ENCODE measurements at regions not wholly inside any gene's neighbourhood (a gene's known extent, or its start where the extent isn't known, plus 50 kb on each side); places are given as distances from the start of the nearest gene placed in this dataset.
"Not testable (repeated sequence)": the region's sequence is repeated elsewhere in the genome, so short reads cannot be mapped to it uniquely, and the experiment has no call there.

DNA sequence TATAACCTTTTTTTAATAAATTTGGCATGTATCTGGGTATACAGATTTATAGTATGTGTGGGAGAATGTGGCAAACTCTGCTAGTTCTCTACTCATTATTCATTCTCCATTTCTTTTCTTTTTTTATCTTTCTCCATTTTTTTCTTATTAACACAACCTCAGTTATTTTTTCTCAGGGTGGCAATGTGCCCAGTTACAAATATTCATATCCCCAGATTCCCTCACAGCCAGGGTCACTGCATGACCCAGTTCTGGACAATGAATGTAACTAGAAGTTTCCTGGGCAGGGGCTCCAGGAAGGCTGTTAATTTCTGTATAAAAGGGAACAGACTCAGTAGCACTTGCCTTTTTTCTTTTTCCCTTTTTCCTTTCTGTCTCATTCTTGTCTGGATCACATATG, 95.6 kb downstream of the VCPKMT start:
- no peak for DNase-seq

DNA sequence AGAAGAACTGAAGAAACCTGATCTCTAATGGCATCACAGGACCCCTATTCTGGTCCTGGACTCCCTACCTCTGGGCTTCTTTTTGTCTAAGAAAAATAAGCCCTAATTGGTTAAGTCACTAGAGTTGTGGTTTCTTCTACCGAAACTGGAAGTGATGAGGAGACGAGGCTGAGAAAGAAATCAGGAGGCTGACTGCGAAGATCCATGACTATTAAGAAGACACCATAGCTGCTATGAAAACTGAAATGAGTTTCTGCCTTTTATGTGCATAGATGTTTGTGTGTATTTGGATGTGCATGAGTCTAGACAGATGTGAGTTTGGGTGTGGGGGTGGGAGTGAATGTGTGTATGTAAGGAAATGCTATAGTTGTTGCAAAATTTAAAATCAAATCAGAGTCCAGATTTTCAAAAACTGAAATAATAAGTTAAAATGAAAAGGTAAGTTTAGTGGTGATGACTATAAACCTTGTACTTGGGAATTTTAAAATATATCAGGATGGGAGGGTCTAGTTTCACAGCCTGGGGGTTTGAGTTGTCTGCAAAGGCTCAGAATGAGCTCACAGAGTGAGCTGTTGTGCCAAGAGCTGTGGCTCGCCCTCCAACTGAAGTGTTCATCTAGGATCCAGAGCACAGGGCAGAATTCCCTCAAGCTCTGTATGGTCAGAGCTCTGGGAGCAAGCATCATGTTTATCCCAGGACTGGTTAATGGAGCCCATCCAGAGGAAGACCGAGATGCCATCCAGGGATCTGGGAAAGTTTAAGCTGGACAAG, 94.9 kb downstream of the VCPKMT start:
- no peak for DNase-seq

DNA sequence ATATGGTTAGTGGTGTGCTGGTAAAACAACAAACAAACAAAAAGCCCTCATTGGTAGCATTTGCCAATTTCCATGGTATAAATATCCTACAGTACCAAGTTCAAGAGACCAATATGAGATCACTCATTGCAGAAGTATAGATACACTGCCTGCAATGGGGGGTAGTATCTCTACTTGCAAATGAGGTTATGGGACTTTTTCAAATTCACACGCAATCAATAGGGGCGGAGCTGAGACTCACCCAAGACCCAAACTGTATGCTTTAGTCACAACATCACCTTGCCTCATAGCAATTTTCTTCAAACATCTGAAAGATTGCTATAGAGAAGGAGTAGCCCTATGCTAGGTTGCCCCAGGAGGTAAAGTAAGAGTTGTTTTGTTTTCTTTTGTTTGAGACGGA, 93.7 kb downstream of the VCPKMT start:
- no peak for DNase-seq

DNA sequence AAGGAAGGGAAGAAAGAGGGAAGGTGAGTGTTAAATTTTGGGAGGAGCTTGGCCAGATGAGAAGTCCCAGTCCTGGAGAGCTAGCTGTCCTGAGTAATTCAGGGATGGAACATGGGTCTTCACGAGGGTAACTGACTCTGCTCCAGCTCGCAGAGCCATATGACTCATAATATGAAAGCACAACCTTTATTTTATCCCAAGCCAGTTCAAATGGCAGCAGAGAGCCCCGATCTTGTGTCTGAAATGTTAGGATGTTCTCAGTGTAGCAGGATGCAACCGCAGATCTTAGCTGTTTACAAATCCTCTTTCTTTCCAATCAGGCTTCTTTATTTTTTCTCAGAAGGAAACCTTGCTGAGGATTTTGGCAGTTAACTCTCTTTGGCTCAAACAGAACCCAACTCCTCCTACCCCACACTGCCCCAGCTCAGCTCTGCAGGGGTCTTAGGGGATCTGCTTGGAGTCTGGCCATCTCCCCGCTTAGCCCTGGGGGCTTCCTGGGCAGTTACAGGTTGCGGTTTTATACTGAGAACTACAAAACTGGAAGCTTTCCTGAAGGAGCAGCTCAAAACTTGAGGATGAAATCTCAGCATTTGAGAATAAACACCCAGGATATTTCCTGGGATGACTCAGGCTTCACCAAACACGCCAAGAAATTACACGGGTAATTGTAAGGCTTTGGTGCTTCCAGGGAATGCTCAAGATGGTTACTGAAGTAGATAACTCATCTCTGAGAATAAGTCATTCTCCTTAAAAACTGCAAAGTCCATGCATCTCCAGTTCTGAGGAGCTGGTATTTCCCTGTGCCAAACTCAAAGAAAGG, 92.5 kb downstream of the VCPKMT start:
- DNase-seq, result no peak

DNA sequence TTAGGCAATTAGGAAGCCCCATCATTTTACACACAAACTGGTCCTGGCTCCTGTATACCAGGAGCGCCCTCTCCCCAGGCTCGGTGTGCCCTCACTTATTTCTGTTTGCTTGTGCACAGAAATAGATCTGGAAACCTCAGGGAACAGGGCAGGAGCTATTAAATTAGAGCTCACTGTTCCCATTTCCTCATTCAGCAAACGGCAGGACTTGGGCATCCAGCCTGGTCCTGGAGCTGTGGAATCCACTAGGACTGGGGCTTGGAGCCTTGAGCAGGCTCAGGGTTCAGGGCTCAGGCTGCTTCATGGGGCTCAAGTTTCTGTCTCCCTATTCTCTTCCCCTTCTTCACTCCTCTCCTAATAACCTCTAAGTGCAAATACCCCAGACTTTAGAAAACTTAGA, 91.3 kb downstream of the VCPKMT start:
- no peak for DNase-seq

DNA sequence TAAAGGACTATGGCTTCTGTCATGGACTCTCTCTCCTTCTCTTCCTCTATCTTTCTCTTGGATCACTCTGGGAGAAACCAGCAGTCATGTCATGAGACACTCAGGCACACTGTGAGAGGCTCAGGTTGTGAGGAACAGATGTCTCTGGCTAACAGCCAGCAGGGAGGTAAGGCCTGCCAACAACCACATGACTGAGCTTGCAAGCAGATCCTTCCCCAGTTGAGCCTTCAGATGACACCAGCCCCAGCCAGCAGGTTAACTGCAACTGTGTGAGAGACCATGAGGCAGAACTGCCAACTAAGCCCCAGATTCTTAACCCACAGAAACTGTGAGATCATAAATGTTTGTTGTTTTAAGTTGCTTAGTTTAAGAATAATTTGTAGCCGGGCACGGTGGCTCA, 90.6 kb downstream of the VCPKMT start:
- DNase-seq, result no peak

DNA sequence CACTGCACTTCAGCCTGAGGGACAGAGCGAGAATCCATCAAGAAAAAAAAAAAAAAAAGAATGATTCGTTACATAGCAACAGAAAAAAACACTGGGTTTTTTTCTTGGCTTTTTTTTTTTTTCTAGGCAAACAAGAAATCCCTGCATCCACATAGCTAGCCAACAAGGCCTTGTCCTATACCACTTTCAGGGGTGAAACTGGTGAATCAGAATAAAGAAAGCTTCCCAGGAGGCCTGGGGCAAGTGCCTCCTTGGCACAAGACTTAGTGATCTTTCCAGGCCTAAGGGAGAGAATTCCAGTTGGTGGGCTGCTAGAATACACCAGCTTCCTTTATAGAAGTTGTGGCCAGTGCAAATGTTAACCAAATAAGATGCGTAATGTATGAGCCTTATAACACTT, 90.0 kb downstream of the VCPKMT start:
- no peak for DNase-seq

DNA sequence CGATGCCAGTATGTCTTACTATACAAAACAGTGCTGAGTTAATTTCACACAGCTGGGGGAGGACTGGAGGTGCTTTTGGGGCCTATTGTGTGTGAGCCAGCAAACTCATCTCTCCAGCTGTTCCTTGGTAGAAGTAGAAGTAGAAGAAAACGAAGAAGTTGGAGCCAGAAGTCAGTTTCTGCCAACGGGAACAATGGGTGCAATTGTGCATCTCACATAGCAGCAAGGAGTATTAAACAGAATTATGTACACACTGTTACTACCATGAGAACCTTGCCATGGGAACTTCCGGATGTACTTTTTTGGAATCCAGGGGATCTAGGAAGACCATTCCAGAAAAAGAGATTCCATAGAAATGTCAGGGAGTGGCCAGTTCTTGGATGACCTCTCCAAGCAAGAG, 88.6 kb downstream of the VCPKMT start:
- DNase-seq, result no peak

DNA sequence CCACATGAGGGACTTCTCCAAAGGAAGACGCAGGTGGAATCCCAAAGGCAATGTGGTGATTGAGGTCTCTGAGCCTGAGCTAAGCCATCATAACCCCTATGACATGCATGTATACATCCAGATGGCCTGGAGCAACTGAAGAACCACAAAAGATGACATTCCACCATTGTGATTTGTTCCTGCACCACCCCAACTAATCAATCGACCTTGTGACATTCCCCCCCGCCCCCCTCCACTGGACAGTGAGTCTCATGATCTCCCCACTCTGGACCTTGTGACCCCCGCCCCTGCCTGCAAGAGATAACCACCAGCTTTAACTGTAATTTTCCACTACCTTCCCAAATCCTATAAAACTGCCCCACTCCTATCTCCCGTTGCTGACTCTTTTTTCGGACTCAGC, 87.9 kb downstream of the VCPKMT start:
- no peak for DNase-seq

DNA sequence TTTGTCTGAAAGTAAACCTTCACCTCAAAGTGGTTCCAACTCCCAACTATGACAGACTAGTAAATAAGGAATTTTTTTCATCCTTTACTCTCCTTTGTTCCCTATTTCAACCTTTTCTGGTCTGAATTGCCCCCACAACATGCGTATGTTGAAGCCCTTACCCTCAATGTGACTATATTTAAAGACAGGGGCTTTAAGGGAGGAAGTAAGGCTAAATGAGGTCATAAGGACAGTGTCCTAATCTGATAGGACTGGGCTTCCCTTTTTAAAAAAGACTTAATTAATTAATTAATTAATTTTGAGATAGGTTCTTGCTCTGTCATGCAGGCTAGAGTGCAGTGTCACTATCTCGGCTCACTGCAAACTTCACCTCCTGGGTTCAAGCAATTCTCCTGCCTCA, 86.3 kb downstream of the VCPKMT start:
- no peak for DNase-seq

DNA sequence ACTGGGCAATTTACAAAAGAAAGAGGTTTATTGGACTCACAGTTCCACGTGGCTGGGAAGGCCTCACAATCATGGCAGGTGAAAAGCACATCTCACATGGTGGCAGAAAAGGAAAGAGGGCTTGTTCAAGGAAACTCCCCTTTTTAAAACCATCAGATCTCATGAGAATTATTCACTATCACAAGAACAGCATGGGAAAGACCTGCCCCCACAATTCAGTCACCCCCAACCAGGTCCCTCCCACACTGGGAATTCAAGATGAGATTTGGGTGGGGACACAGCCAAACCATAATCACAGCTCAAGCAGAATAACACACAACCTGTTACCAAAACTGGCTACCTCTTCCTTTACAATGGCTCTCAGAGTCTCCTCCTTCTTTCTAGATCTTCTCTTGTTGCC, 85.5 kb downstream of the VCPKMT start:
- not testable (repeated sequence) for DNase-seq

DNA sequence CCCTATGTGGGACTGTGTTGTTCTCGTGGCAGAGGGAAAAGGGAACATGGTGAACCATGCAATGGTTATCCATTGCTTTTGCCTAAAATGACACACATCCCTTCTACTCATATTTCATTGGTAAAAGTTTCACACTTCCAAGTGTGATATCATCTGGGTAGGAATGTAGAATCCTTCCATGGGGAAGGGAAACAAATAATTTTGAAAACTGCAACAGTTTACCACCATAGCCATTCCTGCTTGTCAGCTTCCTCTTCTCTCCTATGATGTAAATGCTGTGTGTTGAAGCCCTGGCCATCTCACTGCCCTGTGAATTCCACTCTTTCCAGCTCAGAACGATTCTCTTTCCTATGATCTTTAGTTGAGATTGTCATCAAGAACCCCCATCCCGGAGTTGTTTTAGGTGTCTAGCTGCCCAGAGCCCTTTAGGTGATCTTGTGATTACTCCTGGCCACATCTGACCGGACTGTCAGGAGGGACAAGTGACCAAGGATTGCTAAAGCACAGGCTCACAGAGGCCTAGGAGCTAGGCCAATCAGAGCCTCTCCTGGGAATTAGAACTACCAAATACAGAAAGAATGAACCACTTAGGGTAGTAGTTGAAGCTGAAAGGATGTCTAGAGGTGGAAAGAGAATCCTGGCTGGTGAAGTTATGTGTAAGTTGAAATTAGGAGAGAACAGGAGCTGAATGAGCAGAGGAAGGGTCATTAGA, 84.6 kb downstream of the VCPKMT start:
- DNase-seq, result no peak

DNA sequence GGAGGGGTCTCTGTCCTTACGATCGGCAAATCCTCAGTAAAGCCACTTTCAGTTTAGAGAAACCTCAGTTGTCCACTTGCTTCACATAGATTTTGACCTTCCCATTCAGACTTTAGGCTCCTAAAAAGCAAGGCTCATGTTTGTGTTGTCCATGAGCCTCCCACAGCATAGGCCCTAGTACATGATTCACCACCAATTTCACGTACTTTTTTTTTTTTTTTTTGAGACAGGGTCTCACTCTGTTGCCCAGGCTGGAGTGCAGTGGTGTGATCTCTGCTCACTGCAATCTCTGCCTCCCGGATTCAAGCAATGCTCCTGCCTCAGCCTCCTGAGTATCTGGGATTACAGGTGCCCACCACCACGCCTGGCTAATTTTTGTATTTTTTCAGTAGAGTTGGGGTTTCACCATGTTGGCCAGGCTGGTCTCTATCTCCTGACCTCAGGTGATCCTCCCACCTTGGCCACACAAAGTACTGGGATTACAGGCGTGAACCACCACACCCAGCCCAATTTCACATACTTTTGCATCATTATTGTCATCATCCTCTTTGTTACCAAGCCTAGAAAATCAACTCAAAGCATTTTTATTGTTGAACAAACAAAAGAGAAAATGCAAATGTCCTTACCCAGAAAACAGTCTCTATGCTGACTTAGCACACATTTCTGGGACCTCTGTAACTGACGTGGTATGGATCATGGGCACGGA, 83.8 kb downstream of the VCPKMT start:
- not testable (repeated sequence) for DNase-seq

DNA sequence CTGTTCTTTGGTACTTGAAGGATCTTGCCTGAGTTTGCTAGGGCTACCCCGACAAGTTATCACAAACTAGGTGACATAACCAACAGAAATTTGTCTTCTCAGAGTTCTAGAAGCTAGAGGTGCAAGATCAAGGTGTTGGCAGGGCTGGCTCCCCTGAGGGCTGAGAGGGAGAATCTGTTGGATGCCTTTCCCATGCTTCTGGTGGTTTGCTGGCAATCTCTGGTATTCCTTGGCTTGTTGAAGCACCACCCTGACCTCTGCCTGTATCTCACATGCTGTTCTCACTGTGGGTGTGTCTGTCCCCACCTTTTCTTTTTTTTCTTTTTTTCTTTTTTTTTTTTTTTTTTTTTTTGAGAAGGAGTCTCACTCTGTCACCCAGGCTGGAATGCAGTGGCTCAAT, 81.2 kb downstream of the VCPKMT start:
- DNase-seq, result no peak

DNA sequence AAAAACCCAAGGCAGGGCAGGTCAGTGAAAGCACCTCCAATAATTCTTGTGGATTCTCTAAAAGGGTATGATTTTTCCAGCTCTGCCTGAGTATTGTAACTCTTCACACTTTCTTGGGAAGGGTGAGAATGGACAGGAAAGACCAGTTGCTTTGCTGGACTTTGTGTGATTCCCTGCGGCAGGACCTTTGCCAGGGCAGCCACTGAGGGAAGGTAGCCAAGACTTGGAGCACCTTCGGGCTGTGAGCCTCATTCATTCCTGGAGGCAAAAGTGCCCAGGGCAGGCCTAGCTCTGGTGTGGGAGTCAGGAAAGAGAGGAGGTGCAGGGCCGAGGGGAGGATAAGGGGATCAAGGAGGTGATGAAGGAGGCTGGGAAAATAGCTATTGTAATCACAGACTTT, 80.2 kb downstream of the VCPKMT start:
- DNase-seq, result no peak

DNA sequence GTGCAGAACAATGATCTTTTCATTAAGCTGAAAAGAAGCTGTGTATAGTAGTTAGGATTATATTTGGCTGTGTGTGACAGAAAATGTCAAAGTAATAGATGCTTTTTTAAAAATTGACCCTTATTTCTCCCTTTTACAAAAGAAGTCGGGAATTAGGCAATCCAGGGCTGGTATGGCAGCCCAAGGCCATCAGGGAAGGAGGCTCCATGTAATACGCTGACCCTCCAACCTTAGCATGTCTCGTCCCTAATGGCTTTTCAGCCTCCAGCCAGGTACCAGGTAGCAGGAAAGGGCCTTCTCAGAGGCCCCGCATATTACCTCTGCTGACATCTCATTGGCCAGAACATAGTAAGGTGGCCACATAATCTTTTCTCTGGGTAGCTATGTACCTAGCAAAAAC, 79.7 kb downstream of the VCPKMT start:
- no peak for DNase-seq

DNA sequence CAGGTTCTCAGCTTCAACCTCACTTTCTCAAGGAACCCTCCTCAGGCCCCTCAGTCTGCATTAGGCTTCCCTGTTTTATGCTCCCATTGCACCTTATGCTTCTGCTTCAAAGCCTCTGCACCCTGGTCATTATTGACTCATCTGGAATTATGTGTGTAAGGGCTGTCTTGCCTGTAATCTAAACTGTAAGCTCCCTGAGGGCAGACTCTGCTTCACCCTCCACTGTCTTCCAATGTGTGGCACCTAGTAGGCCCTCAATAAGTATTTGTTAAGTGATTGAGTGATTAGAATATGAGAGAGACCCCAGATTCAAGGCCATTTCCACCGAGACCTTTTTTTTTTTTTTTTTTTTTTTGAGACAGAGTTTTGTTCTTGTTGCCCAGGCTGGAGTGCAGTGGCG, 79.1 kb downstream of the VCPKMT start:
- DNase-seq, result no peak

DNA sequence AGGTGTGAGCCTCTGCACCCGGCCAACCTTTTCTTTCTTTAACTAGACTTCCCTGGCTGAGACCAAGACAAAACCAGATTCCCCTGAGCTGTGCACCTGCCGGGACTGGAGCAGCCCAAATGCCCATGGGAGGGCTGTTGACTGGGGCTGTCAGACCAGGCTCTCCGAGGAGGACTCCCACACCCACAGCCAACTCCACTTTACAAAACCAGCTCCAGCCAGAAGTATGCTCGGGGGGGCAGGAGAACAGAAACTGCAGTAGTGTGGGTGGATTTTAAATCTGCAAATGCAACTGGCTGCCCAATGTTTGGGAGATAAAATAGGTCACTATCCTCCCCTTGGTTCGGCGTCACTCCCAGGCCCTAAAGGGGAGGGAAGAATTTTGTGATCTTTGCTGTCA, 78.5 kb downstream of the VCPKMT start:
- DNase-seq, result no peak

DNA sequence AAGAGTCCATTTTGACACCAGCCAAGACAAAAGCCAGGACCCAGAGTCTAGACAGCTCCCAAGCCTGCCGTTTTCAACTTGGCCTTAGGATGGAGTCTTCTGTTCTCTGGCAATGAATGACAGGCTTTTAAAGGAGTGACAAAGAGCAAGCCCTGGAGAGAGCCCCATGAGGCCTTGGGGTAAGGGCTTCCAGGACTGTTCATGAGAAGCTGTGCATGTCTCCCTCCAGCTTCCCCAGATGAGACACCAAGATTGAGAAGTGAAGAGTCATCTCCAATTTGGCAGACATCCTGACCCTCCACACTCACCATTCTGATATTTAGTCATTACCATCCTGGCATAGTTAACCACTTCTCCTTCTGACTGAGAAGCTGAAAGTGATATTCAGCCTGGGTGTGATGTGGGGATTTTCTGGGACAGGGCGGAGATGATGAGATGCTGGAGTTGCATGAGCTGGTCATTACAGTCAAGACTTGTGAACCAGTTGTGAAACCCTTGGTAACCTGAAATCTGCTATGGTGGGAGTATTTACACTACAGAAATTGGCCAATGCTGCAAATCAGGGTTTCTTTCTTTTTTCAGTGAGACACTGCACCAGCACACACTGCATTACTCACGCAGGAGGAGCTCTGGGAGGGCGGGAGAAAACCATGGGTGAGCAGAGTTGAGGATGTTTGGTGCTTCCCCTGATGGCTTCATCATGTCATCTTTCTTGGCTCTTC, 77.8 kb downstream of the VCPKMT start:
- no peak for DNase-seq

DNA sequence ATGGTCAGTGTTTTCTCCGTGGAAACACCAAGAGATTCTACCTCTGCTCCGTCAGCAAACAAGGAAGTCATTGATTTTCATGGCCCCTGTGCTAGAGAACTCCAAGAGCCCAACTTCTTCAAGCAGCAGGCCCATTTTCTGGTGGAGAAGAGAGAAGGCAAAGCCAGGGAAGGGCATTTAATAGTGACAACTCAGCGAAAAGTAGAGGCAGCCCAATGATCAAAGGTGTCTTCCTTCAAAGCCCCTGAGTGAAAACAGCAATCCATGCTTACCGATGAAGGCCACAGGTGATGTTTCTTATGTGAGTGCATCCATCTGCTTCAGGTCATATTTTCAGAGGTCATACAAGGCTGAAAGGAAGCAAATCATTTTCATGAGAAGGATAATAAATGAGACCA, 77.3 kb downstream of the VCPKMT start:
- no peak for DNase-seq

DNA sequence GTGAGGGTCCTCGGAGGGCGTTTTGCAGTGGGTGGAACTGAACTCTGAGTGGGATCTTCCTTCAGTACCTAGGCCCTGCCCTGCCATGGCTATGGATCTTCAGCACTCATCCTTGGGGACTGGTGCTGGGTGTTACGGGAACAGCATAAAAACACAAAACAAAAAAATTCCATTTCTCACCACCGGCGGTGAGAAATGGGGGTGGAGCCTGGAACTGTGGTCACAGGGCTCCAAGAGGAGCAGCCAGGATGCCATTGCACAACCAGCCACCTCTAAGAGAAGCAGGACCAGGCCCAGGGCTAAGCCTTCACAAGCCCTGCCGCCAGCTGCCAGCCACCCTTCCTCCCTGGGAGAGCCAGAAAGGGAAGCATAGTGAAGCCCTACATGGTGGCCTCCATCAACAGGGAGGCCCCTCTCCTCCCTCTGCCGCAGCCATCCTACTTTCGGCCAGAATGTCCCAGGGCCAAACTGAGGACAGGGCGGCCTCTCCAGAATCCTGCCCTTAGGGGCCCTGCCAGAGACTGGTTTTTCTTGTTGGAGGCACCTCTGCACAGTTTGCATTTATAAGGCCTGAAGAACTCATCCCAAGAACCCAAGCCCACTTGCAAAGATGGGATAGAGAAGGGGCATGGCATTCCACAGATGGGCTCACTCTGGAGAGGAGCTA, 76.5 kb downstream of the VCPKMT start:
- DNase-seq, result no peak

DNA sequence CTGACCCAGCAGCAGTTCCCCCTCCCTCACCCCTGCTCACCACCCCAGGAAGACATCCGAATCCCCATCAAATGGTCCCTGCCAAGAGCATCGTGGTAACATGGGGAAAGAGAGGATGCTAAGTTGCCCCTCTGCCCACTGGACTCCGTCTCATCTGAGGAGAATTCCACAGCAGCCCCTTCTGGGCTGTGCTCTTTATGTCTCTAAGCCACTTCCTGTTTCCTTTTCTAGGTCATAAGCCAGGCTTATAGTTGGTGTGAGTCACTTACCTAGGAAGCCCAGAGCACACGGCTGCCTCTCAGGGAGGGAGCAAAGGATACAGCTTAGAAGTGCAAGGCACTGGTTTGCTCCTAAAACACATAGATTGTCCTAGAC, 76.0 kb downstream of the VCPKMT start:
- DNase-seq, result no peak

All from cerebellar nuclear complex (tissue), 1 donor.